ENCODE measurements at regions not wholly inside any gene's neighbourhood (a gene's known extent, or its start where the extent isn't known, plus 50 kb on each side); places are given as distances from the start of the nearest gene placed in this dataset.

GRCh38 chr2:14750433-14750832 lies 117.9 kb downstream of the LRATD1 start:
- TF ChIP-seq CTCF (conservative IDR thresholded peaks at IDR 0.05 in 1 of 2, IDR thresholded peaks at IDR 0.05 in 1 of 2; ENCODE audit: low read depth in 1 of 2, low read length in 2 of 2) (no peak), EZH2 (IDR thresholded peaks at IDR 0.05; ENCODE audit: low read length, missing control alignments) (no peak)
